NCI-H2227 treated with DMSO at 0.1 percent for 48 hours (cell line): ENCODE measurements at regions not wholly inside any gene's neighbourhood (a gene's known extent, or its start where the extent isn't known, plus 50 kb on each side); places are given as distances from the start of the nearest gene placed in this dataset.

Source experiments
- DNase-seq: peaks from one replicate; lab custom pipeline; 2025; lab: John Stamatoyannopoulos, UW

- no peak for DNase-seq
These were observed 55.6 kb downstream of the MRPL32 start for GRCh38 chr7:42987648-42988214.

GRCh38 chr7:42991024-42991423 lies 58.8 kb downstream of the MRPL32 start:
- no peak for DNase-seq

GRCh38 chr7:42991913-42992591 lies 59.9 kb downstream of the MRPL32 start:
- DNase-seq, result no peak

GRCh38 chr7:42993038-42993437 lies 60.9 kb downstream of the MRPL32 start:
- no peak for DNase-seq

GRCh38 chr7:42994096-42994495 lies 61.9 kb downstream of the MRPL32 start:
- DNase-seq, result no peak

GRCh38 chr7:42997611-42998010 lies 65.4 kb downstream of the MRPL32 start:
- no peak for DNase-seq

DNA sequence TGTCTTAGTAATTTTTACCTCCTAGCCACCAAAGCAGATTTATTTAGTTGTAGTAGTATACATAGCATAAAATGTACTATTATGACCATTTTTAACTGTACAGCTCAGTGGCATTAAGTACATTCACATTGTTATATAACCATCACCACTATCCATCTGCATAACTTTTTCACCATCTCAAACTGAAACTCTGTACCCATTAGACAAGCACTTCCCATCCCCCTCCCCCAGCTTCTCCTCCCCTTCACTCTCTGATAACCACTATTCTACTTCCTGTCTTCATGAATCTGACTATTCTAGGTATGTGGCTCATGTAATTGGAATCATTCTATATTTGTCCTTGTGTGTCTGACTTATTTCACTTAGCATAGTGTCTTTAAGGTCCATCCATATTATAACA lies 71.9 kb downstream of the MRPL32 start:
- no peak for DNase-seq

DNA sequence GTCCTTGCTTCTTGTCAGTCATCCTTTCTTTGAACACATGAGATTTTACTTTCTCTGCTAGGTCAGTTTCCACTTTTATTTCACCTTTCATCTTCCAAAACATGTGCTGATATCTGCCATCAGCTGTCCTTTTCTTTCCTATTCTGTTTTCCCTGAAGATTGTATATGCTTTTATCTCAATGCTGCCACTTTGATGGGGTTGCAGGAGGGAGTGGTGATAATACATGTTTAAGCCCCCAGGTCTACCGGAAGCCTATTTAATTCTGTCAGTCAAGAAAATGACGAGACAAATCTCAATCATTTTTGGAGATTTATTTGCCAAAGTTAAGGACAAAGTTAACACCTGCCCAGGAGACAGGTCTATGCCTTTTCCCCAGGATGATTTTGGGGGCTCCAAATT lies 73.8 kb downstream of the MRPL32 start:
- no peak for DNase-seq

DNA sequence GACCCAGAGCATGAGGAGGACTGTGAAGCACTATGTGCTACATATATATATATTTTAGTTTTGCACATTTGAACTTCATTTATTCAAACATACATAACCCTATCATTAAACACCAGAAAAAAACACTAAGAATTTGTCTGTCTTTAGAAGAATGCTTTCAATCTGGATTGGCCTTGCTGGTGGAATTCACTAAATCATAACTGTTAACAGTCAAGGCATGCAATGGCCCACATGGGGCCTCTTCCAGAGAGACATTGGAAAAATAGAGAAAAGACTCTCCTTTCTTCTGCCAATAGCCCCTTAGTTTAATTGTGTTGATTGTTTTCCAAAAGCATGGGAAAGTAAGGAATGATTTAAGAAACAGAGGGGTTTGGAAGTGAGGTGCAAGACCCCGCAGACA lies 77.9 kb downstream of the MRPL32 start:
- DNase-seq, result no peak

DNA sequence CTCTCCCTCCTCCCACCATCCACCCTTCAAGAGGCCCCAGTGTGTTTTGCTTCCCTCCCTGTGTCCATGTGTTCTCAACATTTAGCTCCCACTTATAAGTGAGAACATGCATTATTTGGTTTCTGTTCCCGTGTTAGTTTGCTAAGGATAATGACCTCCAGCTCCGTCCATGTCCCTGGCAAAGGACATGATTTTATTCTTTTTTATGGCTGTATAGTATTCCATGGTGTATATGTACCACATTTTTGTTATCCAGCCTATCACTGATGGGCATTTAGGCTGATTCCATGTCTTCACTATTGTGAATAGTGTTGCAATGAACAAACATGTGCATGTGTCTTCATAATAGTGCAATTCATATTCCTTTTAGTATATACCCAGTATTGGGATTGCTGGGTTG lies 79.7 kb downstream of the MRPL32 start:
- DNase-seq, result no peak

DNA sequence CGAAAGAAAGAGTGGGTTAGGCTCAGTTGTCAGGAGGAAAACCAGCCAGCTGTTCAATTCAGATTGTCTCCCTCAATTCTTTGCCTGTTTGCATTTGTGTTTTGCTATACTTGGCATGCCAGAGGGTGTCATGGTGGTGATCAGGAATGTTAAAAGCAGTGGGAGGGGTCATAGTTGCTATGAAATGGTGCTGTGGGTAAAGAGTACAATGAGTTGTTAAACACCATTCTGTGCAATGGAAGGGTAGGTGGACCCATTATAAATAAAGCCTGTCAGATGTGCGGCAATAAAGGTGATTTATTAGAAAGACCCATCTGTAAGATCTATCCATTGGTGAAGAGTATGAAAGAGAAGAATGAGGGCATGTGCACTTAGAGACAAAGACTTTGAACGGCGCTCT lies 82.2 kb downstream of the MRPL32 start:
- no peak for DNase-seq

DNA sequence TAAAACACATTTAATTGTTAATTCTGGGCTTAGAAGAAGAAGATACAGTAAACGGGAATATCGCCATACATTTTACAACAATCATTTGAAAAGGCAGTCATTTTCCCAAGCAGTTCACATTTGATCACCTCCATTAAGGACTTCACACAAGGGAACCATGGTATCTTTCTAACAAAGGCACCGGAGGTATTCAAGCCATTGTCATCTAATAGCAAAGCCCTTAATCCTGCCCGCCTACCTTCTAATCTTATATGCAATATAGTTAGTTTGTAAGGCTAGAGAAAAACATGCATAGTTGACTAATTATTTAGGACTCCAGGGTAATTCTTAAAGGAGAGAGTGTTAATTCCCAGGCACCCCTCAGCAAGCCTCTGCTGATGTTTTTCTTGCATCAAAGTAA lies 83.1 kb downstream of the MRPL32 start:
- no peak for DNase-seq

DNA sequence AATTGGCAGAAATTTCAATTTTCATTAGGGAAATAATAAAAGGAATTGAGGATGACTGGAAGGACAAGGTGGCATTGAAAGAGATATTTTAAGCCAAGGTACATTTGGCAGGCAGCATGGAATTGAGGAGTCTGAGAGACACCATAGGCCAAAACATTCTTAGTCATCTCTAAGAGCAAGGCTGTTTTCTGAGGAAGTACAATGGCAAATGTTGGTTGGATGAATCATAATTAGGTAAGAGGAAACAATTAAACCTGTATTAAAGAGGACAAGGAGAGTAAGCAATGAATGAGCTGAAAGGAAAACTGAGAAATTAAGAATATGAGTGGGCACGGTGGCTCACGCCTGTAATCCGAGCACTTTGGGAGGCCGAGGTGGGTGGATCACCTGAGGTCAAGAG lies 86.3 kb downstream of the MRPL32 start:
- no peak for DNase-seq

- no peak for DNase-seq
These were observed 89.3 kb downstream of the MRPL32 start for GRCh38 chr7:43021431-43021830.

DNA sequence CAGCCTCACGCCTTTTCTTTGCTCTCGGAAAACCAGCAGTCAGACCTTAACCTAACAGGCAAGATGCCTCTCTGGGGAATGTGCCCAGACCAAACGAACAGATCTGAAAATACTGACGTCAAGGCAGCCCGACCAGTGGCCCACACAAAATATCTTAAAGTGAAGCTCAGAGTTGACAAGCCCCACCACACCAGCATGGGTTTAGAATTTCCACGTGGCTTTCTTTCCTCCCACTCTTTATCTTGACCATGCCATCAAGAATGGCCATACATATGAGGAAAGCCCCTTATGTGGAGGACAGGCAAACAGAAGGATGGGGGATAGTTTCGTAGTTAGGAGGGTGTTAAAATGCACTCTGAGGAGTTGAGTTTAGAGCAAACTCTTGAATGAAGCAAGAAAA lies 89.8 kb downstream of the MRPL32 start:
- DNase-seq, result no peak

DNA sequence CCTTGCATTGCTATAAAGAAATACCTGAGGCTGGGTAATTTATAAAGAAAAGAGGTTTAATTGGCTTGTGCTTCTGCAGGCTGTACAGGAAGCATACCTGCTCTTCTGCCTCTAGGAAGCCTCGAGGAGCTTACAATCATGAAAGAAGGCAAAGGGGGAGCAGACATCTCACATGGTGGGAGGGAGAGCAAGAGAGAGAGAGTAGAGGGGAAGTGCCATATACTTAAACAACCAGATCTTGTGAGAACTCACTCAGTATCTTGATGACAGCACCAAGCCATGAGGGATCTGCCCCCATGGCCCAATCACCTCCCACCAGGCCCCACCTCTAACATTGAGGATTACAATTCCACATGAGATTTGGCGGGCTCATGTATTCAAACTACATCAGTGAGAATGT lies 79.1 kb upstream of the HECW1 start:
- DNase-seq, result no peak

DNA sequence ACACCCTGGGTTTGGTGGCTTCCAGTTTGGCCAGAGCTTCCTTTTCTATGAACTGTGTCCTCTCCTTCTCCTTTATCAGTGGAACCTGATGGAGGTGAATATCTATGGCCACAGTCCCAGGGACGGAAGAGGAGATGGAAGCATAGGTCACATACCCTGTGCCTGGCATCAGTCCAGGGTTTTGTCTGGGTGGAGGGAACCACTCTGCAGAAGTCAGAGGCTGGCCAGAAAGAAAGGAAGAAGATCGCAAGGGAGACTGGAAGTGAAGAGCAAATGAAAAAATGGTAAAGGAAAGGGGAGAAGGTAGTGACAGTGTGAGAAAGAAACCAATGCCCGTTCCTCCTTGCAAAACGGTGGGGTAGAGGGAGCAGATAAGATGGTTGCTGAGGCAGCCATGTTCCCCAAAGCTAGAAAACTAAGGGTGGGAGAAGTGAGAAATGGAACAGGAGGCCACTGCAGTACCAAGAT lies 77.9 kb upstream of the HECW1 start:
- no peak for DNase-seq

DNA sequence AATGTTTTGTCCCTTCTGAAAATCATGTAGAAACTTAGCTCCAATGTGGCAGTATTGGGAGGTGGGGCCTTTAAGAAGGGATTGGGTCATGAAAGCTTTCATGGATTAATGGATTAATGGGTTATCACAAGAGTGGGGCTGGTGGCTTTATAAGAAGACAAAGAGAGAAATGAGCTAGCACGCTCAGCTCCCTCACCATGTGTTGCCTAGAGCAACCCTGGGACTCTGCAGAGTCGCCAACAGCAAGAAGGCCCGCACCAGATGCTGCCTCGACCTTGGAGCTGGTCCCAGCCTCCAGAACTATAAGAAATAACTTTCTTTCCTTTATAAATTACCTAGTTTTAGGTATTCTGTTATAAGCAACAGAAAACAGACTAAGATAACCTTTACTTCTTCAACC lies 74.9 kb upstream of the HECW1 start:
- no peak for DNase-seq

DNA sequence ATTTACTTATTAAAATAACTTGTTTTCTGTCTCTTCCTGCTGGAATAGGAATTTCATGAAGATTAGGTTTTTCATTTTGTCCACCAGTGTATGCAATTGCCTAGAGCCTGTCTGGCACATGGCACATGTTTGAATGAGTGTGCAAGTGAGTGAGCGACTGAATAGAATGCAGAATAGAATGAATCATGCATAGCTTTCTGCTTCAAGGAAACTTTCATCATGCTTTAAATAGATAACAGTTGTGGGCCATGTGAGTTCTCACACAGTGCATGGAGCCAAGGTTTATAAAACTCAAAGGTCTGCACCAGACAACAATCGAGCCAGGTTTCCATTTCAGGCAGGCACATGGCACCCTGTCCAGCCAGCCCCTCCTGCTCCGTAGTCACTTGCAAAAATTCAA lies 74.2 kb upstream of the HECW1 start:
- DNase-seq, result no peak

- no peak for DNase-seq
These were observed 73.1 kb upstream of the HECW1 start for GRCh38 chr7:43039346-43039745.

DNA sequence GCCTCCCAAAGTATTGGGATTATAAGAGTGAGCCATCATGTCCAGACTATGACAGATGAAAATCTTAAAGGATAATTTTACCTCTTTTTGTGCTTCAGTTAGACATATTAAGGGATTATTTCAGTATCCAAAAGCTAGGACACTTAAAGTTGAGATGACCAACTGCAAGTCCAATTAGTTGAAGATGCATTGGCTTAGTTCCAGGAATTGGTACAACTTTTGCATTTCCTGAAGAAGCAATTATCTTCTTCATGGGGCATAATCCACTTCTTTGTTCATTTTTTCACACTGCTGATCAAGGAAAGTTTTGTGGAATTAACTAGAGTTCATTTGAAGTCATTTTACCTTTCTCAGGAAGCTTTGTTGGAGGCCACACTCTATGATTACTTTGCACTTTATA lies 72.0 kb upstream of the HECW1 start:
- DNase-seq, result no peak

DNA sequence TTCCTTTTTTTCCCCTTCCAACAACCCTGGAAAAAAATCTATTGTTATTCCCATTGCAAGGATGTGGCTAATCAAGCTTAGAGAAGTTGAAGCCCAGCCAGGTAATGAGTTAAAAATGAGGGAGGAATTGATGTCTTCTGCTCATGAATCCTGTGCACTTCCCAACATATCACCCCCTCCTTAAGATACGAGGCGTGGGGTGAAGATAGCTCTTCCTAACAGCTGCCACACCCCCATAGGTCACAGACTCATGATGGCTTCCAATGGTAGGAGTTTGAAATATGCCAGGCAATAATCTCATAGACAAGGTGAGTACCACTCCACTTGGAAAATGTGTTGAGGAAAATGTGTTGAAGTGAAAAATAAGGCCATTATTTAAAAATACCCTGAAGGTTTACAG lies 71.3 kb upstream of the HECW1 start:
- no peak for DNase-seq

DNA sequence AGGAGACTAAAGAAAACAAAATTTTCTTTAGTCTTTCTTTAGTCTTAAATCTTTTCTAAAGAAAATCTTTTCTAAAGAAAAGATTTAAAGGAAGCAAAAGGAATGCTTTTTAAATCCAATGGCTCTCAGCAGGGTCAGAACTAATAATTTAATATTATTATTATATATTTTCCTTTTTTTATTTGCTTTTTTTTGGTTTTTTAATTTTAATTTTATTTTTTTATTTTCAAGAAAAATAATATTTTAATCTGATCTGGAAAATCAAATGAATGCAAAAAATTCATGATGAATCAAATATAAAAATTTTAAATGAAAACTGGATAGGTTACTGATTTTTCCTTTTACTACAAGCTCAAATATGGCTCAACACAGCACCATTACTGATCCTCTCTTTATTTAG lies 70.7 kb upstream of the HECW1 start:
- no peak for DNase-seq

GRCh38 chr7:43042302-43042701 lies 70.1 kb upstream of the HECW1 start:
- no peak for DNase-seq
